CD4-positive, CD25-positive, alpha-beta regulatory T cell (primary cell): ENCODE measurements at regions not wholly inside any gene's neighbourhood (a gene's known extent, or its start where the extent isn't known, plus 50 kb on each side); places are given as distances from the start of the nearest gene placed in this dataset.

Experiments
- ATAC-seq, 2 donors: fragments of 150-1000 bp; cut with Tn5 transposase; one replicate each; pipeline ENCODE4 v1.10.0; 2021; ENCODE audit warnings: low read depth in 2 of 2, moderate number of reproducible peaks in 2 of 2, moderate library complexity in 1 of 2
- DNase-seq, 3 donors: peaks; one replicate each; pipeline versions ENCODE4 v3.0.0 to v3.0.0-alpha.2; 2012 to 2022; ENCODE audit warnings: mixed read lengths in 1 of 3
- H3K27ac ChIP-seq: one replicate; pipeline ENCODE4 v1.7.0; 2013; ENCODE audit warnings: mild to moderate bottlenecking, low read length; ENCODE audit not compliant: insufficient read depth, poor library complexity, severe bottlenecking
- H3K27me3 ChIP-seq: one replicate; pipeline ENCODE4 v1.7.0; 2013; ENCODE audit warnings: low read length; ENCODE audit not compliant: control insufficient read depth, insufficient read depth
- H3K36me3 ChIP-seq: one replicate; pipeline ENCODE4 v1.7.0; 2013; ENCODE audit warnings: mild to moderate bottlenecking, low read length, moderate library complexity; ENCODE audit not compliant: control insufficient read depth, insufficient read depth
- H3K4me1 ChIP-seq: 2 replicates; pipeline ENCODE4 v1.7.0; 2013; ENCODE audit warnings: mild to moderate bottlenecking, low read length; ENCODE audit not compliant: insufficient read depth, control insufficient read depth, poor library complexity, severe bottlenecking
- H3K4me3 ChIP-seq: one replicate; pipeline ENCODE4 v1.7.0; 2013; ENCODE audit warnings: low read depth, mild to moderate bottlenecking, low read length, moderate library complexity
- H3K9me3 ChIP-seq, 2 experiments: 1 replicate in 1 of 2; 2 replicates in 1 of 2; pipeline ENCODE4 v1.7.0; 2013; ENCODE audit warnings: low read length in 2 of 2, mild to moderate bottlenecking in 1 of 2, moderate library complexity in 1 of 2; ENCODE audit not compliant: control insufficient read depth in 2 of 2
- H3K27ac Mint-ChIP-seq, 3 donors: one replicate each; pipeline ENCODE4 v1.8.0; 2020 to 2022; ENCODE audit warnings: mild to moderate bottlenecking in 3 of 3, mixed read lengths in 3 of 3, moderate library complexity in 2 of 3
- H3K27me3 Mint-ChIP-seq: one replicate; pipeline ENCODE4 v1.8.0; 2022; ENCODE audit warnings: mild to moderate bottlenecking, mixed read lengths
- H3K36me3 Mint-ChIP-seq: one replicate; pipeline ENCODE4 v1.8.0; 2020; ENCODE audit warnings: mixed read lengths
- H3K4me1 Mint-ChIP-seq, 4 donors: one replicate each; pipeline ENCODE4 v1.8.0; 2020 to 2022; ENCODE audit warnings: mixed read lengths in 4 of 4, mild to moderate bottlenecking in 1 of 4
- H3K4me3 Mint-ChIP-seq, 4 donors: one replicate each; pipeline ENCODE4 v1.8.0; 2020 to 2022; ENCODE audit warnings: mild to moderate bottlenecking in 4 of 4, mixed read lengths in 4 of 4, moderate library complexity in 3 of 4
- H3K9me3 Mint-ChIP-seq, 7 donors: one replicate each; pipeline ENCODE4 v1.8.0; 2020 to 2022; ENCODE audit warnings: mixed read lengths in 7 of 7, mild to moderate bottlenecking in 3 of 7, moderate library complexity in 2 of 7

GRCh38 chr6:20313960-20314530 lies 87.6 kb upstream of the E2F3 start:
- Mint-ChIP-seq H3K4me1 (peaks cover 0 to 6% (median 5%) of the 10 kb centered on the region in 4 donors), H3K36me3 (no peaks in the 10 kb centered on the region), H3K27me3 (peaks cover 17% of the 10 kb centered on the region), H3K27ac (no peak overlapping the region), H3K9me3 (peaks cover 0 to 4% (median 2%) of the 10 kb centered on the region in 7 donors), H3K4me3 (no peak overlapping the region)
- Histone ChIP-seq H3K4me3 (no peak overlapping the region), H3K36me3 (no peaks in the 10 kb centered on the region), H3K27me3 (peaks cover 3% of the 10 kb centered on the region), H3K4me1 (no peaks in the 10 kb centered on the region), H3K9me3 (peaks cover 0 to 3% of the 10 kb centered on the region in 2 experiments), H3K27ac (no peak overlapping the region)
- ATAC-seq: no peak
- DNase-seq: no peak

GRCh38 chr6:20314866-20315845 lies 86.5 kb upstream of the E2F3 start:
- H3K27ac ChIP-seq: no peak overlapping the region
- Mint-ChIP-seq H3K4me3 (no peak overlapping the region), H3K27me3 (peaks cover 17% of the 10 kb centered on the region), H3K27ac (peak overlapping the region in 1 of 3 donors; percentile 50), H3K36me3 (no peaks in the 10 kb centered on the region), H3K9me3 (peaks cover 0 to 7% (median 3%) of the 10 kb centered on the region in 7 donors), H3K4me1 (peaks cover 8 to 15% (median 12%) of the 10 kb centered on the region in 4 donors)
- peaks cover 0 to 2% of the 10 kb centered on the region in 2 experiments for H3K9me3 ChIP-seq
- H3K36me3 ChIP-seq: no peaks in the 10 kb centered on the region
- ATAC-seq: no peak
- peaks cover 2% of the 10 kb centered on the region for H3K27me3 ChIP-seq
- H3K4me3 ChIP-seq: no peak overlapping the region
- peaks cover 3% of the 10 kb centered on the region for H3K4me1 ChIP-seq
- DNase-seq: no peak

- H3K27ac ChIP-seq: no peak overlapping the region
- H3K4me1 ChIP-seq: peaks cover 9% of the 10 kb centered on the region
- peaks cover 12% of the 10 kb centered on the region for H3K27me3 Mint-ChIP-seq
- DNase-seq (no peak), ATAC-seq (no peak)
- H3K4me1 Mint-ChIP-seq: peaks cover 8 to 27% (median 17%) of the 10 kb centered on the region in 4 donors
- no peaks in the 10 kb centered on the region for H3K27me3 ChIP-seq
- H3K27ac Mint-ChIP-seq: no peak overlapping the region
- H3K4me3 ChIP-seq: no peak overlapping the region
- peaks cover 0 to 7% (median 0%) of the 10 kb centered on the region in 7 donors for H3K9me3 Mint-ChIP-seq
- H3K4me3 Mint-ChIP-seq: no peak overlapping the region
- H3K36me3 Mint-ChIP-seq: no peaks in the 10 kb centered on the region
- no peaks in the 10 kb centered on the region for H3K36me3 ChIP-seq
- H3K9me3 ChIP-seq: no peaks in the 10 kb centered on the region
These were observed 84.2 kb upstream of the E2F3 start for GRCh38 chr6:20317430-20317829.

GRCh38 chr6:20318851-20319387 lies 82.8 kb upstream of the E2F3 start:
- H3K9me3 ChIP-seq: no peaks in the 10 kb centered on the region
- H3K4me1 Mint-ChIP-seq: peaks cover 13 to 27% (median 17%) of the 10 kb centered on the region in 4 donors
- H3K27me3 Mint-ChIP-seq: peaks cover 6% of the 10 kb centered on the region
- peaks cover 9% of the 10 kb centered on the region for H3K4me1 ChIP-seq
- H3K9me3 Mint-ChIP-seq: peaks cover 0 to 7% (median 0%) of the 10 kb centered on the region in 7 donors
- no peaks in the 10 kb centered on the region for H3K36me3 ChIP-seq
- DNase-seq (no peak), ATAC-seq (no peak)
- peak overlapping the region; percentile 93 for H3K4me3 ChIP-seq
- H3K27me3 ChIP-seq: no peaks in the 10 kb centered on the region
- peak overlapping the region; percentile 91 for H3K27ac ChIP-seq
- H3K36me3 Mint-ChIP-seq: no peaks in the 10 kb centered on the region
- peak overlapping the region; percentile 80 to 92 (median 91) for H3K4me3 Mint-ChIP-seq
- peak overlapping the region; percentile 91 to 99 (median 96) for H3K27ac Mint-ChIP-seq

GRCh38 chr6:20319520-20320357 lies 81.9 kb upstream of the E2F3 start:
- peak overlapping the region; percentile 80 to 92 (median 91) for H3K4me3 Mint-ChIP-seq
- Histone ChIP-seq H3K4me1 (peaks cover 9% of the 10 kb centered on the region), H3K27me3 (no peaks in the 10 kb centered on the region), H3K27ac (peak overlapping the region; percentile 91), H3K36me3 (no peaks in the 10 kb centered on the region), H3K9me3 (no peaks in the 10 kb centered on the region), H3K4me3 (peak overlapping the region; percentile 93)
- H3K36me3 Mint-ChIP-seq: no peaks in the 10 kb centered on the region
- peaks cover 3% of the 10 kb centered on the region for H3K27me3 Mint-ChIP-seq
- peaks cover 0 to 7% (median 0%) of the 10 kb centered on the region in 7 donors for H3K9me3 Mint-ChIP-seq
- peak; percentile 64 to 96 (median 85) for DNase-seq
- peak; percentile 93 to 97 for ATAC-seq
- H3K27ac Mint-ChIP-seq: peak overlapping the region; percentile 91 to 99 (median 96)
- peaks cover 13 to 27% (median 15%) of the 10 kb centered on the region in 4 donors for H3K4me1 Mint-ChIP-seq

GRCh38 chr6:20325641-20326421 lies 75.8 kb upstream of the E2F3 start:
- Mint-ChIP-seq H3K4me3 (no peak overlapping the region), H3K4me1 (peaks cover under 1 to 5% (median 3%) of the 10 kb centered on the region in 4 donors), H3K9me3 (peaks cover 0 to 5% (median 0%) of the 10 kb centered on the region in 7 donors), H3K27me3 (peaks cover 5% of the 10 kb centered on the region), H3K27ac (no peak overlapping the region), H3K36me3 (peaks cover 7% of the 10 kb centered on the region)
- no peak for ATAC-seq
- no peaks in the 10 kb centered on the region for H3K36me3 ChIP-seq
- H3K4me1 ChIP-seq: no peaks in the 10 kb centered on the region
- no peak overlapping the region for H3K27ac ChIP-seq
- no peak for DNase-seq
- H3K4me3 ChIP-seq: no peak overlapping the region
- peaks cover 3% of the 10 kb centered on the region for H3K27me3 ChIP-seq
- no peaks in the 10 kb centered on the region for H3K9me3 ChIP-seq
